ENCODE measurements at regions not wholly inside any gene's neighbourhood (a gene's known extent, or its start where the extent isn't known, plus 50 kb on each side); places are given as distances from the start of the nearest gene placed in this dataset.

- Histone ChIP-seq H3K27me3 (peaks cover 0 to 9% (median 3%) of the 10 kb centered on the region in 3 donors), H3K9me3 (no peaks in the 10 kb centered on the region), H3K27ac (no peak overlapping the region), H3K36me3 (no peaks in the 10 kb centered on the region), H3K4me3 (no peak overlapping the region), H3K4me1 (peaks cover 0 to 23% (median 14%) of the 10 kb centered on the region in 4 donors)
- peak in 1 of 2 donors; percentile 57 for DNase-seq
- TF ChIP-seq POLR2A (IDR thresholded peaks at IDR 0.05) (no peak), EP300 (IDR thresholded peaks at IDR 0.05) (no peak), POLR2AphosphoS5 (IDR thresholded peaks at IDR 0.05) (no peak)
- TF ChIP-seq, protein P1, sequence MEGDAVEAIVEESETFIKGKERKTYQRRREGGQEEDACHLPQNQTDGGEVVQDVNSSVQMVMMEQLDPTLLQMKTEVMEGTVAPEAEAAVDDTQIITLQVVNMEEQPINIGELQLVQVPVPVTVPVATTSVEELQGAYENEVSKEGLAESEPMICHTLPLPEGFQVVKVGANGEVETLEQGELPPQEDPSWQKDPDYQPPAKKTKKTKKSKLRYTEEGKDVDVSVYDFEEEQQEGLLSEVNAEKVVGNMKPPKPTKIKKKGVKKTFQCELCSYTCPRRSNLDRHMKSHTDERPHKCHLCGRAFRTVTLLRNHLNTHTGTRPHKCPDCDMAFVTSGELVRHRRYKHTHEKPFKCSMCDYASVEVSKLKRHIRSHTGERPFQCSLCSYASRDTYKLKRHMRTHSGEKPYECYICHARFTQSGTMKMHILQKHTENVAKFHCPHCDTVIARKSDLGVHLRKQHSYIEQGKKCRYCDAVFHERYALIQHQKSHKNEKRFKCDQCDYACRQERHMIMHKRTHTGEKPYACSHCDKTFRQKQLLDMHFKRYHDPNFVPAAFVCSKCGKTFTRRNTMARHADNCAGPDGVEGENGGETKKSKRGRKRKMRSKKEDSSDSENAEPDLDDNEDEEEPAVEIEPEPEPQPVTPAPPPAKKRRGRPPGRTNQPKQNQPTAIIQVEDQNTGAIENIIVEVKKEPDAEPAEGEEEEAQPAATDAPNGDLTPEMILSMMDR (IDR thresholded peaks at IDR 0.05): no peak
- intact Hi-C loops (cut with DNase I; ENCODE audit: low total_unique reads): no loop called here
- WGBS, 5 donors: 63 to 79% (median 75%) methylated on average over 7 to 21 of the region's 21 CpGs
Observed at GRCh38 chr2:120881981-120882788, 146.5 kb downstream of the GLI2 start.

GRCh38 chr2:120883607-120884440 is 148.2 kb downstream of the GLI2 start:
- H3K9me3 ChIP-seq: no peaks in the 10 kb centered on the region
- H3K4me1 ChIP-seq: peaks cover 0 to 36% (median 24%) of the 10 kb centered on the region in 4 donors
- intact Hi-C loops (cut with DNase I; ENCODE audit: low total_unique reads): no loop called here
- H3K27me3 ChIP-seq: peaks cover 0 to 9% (median 3%) of the 10 kb centered on the region in 3 donors
- H3K36me3 ChIP-seq: no peaks in the 10 kb centered on the region
- 89 to 98% (median 95%) methylated on average over 15 of the region's 15 CpGs for WGBS, 5 donors
- H3K27ac ChIP-seq: no peak overlapping the region
- no peak for DNase-seq
- TF ChIP-seq EP300 (IDR thresholded peaks at IDR 0.05) (no peak), POLR2A (IDR thresholded peaks at IDR 0.05) (no peak), POLR2AphosphoS5 (IDR thresholded peaks at IDR 0.05) (no peak)
- TF ChIP-seq, protein P1 (IDR thresholded peaks at IDR 0.05): no peak
- no peak overlapping the region for H3K4me3 ChIP-seq

DNA sequence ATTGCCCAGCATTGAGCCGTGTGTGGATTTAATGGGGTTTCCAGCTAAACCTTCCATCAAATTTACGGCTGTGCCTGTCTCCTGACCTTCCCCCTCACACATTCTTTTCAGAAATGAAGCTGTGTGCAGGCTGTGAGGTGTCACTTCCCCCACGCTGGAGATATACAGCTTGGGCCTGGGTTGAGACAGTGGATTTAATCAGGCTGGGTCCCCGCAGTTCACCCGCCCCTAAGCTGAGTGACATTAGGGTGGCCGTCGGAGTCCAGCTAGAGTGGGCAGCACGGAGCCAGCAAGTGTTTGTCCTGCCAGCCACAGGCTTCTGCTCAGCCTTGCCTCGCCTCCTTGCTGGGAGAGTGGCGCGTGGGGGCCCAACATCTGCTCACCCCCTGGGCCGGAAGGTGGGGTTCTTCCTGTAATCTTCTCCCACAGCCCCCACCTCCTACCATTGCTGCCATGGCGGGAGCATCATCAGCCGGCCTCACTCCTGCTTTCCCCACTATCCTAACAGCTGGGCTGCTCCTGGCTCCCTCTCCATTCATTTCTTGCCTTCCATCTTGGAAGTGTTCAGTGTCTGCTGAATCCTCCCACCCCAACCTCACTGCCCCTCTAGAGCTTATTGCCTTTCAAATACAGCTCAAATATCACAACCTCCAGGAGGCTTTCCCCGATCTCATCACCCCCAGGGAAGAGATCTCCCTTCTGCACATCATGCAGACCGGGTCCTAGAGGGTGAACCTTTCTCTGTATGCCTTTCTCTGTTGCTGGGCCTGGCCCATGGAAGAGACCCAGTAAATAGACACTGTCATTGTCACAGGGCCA is 149.0 kb downstream of the GLI2 start:
- Histone ChIP-seq H3K9me3 (no peaks in the 10 kb centered on the region), H3K27me3 (peaks cover 0 to 9% (median 0%) of the 10 kb centered on the region in 3 donors), H3K4me3 (no peak overlapping the region), H3K27ac (no peak overlapping the region), H3K4me1 (peaks cover 0 to 33% (median 24%) of the 10 kb centered on the region in 4 donors), H3K36me3 (no peaks in the 10 kb centered on the region)
- WGBS, 5 donors: 89 to 96% (median 94%) methylated on average over 15 to 16 of the region's 16 CpGs
- intact Hi-C loops (cut with DNase I; ENCODE audit: low total_unique reads): no loop called here
- no peak for DNase-seq
- TF ChIP-seq POLR2A (IDR thresholded peaks at IDR 0.05): no peak
- no peak for TF ChIP-seq EP300 (IDR thresholded peaks at IDR 0.05)
- TF ChIP-seq, protein P1 (IDR thresholded peaks at IDR 0.05): no peak
- TF ChIP-seq POLR2AphosphoS5 (IDR thresholded peaks at IDR 0.05): no peak

- WGBS, 5 donors: 78 to 90% (median 84%) methylated on average over 9 to 11 of the region's 11 CpGs
- Histone ChIP-seq H3K4me3 (no peak overlapping the region), H3K27ac (no peak overlapping the region), H3K36me3 (no peaks in the 10 kb centered on the region), H3K9me3 (no peaks in the 10 kb centered on the region), H3K4me1 (peaks cover 0 to 33% (median 24%) of the 10 kb centered on the region in 4 donors), H3K27me3 (peaks cover 0 to 9% (median 0%) of the 10 kb centered on the region in 3 donors)
- TF ChIP-seq EP300 (IDR thresholded peaks at IDR 0.05) (no peak), POLR2AphosphoS5 (IDR thresholded peaks at IDR 0.05) (no peak), POLR2A (IDR thresholded peaks at IDR 0.05) (no peak)
- TF ChIP-seq, protein P1 (IDR thresholded peaks at IDR 0.05): no peak
- intact Hi-C loops (cut with DNase I; ENCODE audit: low total_unique reads): no loop called here
- no peak for DNase-seq
Observed at GRCh38 chr2:120885321-120885720, 149.7 kb downstream of the GLI2 start.

Data from stomach (tissue), 8 donors.